ENCODE measurements at regions not wholly inside any gene's neighbourhood (a gene's known extent, or its start where the extent isn't known, plus 50 kb on each side); places are given as distances from the start of the nearest gene placed in this dataset.

DNA sequence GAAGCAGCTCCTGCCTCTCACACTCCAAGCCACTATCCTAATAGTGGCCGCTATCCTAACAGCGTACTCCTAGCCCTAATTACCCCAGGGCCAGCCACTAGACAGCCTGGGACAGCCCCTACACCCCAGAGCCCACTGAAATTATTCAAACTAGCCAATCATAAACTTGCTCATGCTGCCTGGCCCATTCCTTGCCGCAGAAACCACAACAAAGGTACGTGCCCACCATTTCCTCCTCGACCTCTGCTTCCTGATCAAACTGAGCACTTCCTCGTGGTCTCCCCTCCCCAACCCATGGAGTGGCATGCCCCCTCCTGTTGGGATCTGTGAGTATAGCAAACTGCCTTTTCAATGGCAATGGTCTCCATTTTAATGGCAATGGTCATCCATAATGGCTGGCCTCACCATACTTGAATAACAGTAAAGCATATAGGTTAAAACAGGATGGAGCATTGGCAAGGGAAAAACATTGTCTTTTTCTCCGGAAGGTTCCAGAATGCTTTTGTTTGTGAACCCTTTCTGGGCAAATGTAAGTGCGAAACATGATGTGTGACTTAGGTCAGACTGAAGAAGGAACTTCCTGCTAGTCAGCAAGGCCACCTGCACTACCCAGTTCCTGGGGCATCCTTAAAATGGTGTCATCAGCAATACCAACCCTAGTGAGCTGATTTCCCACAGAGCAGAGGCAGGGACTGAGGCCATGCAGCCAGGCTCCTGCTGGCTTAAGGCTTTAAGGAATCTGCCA is 107.1 kb upstream of the ATP6AP2 start:
- Histone ChIP-seq H3K4me3 (no peak overlapping the region), H3K27me3 (replicated peaks; ENCODE audit: insufficient read depth) (no peaks in the 10 kb centered on the region), H3K36me3 (no peaks in the 10 kb centered on the region), H3K27ac (no peak overlapping the region), H3K4me1 (ENCODE audit: control insufficient read depth in 1 of 2, low read depth in 2 of 2) (no peaks in the 10 kb centered on the region), H3K9me3 (no peaks in the 10 kb centered on the region)
- no peak for ATAC-seq (ENCODE audit: insufficient number of reproducible peaks, low FRiP score, low read depth)
- DNase-seq (ENCODE audit: low spot score): no peak
- TF ChIP-seq, protein P1, sequence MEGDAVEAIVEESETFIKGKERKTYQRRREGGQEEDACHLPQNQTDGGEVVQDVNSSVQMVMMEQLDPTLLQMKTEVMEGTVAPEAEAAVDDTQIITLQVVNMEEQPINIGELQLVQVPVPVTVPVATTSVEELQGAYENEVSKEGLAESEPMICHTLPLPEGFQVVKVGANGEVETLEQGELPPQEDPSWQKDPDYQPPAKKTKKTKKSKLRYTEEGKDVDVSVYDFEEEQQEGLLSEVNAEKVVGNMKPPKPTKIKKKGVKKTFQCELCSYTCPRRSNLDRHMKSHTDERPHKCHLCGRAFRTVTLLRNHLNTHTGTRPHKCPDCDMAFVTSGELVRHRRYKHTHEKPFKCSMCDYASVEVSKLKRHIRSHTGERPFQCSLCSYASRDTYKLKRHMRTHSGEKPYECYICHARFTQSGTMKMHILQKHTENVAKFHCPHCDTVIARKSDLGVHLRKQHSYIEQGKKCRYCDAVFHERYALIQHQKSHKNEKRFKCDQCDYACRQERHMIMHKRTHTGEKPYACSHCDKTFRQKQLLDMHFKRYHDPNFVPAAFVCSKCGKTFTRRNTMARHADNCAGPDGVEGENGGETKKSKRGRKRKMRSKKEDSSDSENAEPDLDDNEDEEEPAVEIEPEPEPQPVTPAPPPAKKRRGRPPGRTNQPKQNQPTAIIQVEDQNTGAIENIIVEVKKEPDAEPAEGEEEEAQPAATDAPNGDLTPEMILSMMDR (IDR thresholded peaks at IDR 0.05): no peak

DNA sequence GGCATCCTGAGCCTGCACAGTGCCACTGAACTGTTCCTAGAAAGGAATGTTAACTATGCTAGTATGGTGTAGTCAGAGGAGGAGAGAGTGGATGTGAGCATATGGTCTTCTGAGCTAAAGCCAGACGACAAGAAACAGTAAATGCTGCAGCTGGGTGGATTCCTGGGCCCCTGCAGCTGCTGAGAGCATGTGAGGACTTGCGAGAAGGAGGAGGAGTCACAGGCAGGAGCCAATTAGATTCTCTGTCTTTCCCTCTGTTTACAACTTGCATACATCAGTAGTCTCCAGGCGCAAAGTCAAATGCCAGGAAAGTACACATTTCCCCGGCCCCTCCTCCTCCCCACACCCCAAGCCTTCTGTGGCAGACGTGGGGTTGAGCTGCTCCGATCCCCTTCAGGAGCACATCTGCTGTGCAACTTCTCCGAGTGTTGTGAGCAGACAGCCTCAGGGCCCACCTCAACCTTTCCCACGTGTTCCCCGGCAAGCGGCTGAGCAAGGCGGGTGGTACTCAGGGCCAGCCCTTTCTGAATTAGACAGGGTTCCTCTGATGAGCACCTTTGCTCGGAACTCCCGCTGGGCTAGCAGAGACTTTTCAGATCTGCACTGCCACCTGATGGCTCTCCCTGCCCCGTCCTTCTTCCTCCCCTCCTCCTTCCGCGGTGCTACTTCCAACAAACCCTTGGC is 108.7 kb upstream of the ATP6AP2 start:
- H3K27me3 ChIP-seq (replicated peaks; ENCODE audit: insufficient read depth): no peaks in the 10 kb centered on the region
- ATAC-seq (ENCODE audit: insufficient number of reproducible peaks, low FRiP score, low read depth): no peak
- DNase-seq (ENCODE audit: low spot score): no peak
- TF ChIP-seq, protein P1 (IDR thresholded peaks at IDR 0.05): no peak
- H3K27ac ChIP-seq: no peak overlapping the region
- H3K4me1 ChIP-seq (ENCODE audit: control insufficient read depth in 1 of 2, low read depth in 2 of 2): no peaks in the 10 kb centered on the region
- H3K9me3 ChIP-seq: no peaks in the 10 kb centered on the region
- H3K4me3 ChIP-seq: peak overlapping the region; percentile 38
- H3K36me3 ChIP-seq: no peaks in the 10 kb centered on the region

DNA sequence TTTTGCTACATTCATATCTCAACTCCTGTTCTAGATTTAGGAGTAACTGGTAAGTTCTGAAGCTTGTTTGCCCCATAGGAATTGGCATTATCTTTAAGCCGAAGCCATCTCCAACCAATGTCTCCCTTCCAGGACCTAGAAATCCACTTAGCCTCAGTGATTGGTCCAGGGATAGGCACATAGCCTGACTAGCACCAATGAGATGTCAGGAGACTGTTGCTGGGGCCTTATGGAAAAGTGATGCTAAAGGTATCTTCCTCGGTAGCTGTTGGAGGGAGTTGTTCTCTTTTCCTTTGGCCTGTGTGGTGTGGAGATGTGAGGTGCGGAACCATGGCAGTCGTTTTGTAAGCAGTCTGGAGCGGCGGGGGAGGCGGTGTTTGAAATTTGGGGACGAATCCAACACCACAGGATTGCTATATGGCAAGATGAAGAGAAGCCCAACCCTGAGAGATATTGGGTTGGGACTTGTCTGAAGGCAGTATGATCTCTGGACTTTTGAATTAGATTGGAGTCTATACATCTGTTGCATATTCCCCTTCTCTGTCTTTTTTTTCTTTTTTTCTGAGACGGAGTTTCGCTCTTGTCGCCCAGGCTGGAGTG is 109.8 kb upstream of the ATP6AP2 start:
- DNase-seq (ENCODE audit: low spot score) (no peak), ATAC-seq (ENCODE audit: insufficient number of reproducible peaks, low FRiP score, low read depth) (no peak)
- Histone ChIP-seq H3K27me3 (replicated peaks; ENCODE audit: insufficient read depth) (no peaks in the 10 kb centered on the region), H3K4me1 (ENCODE audit: control insufficient read depth in 1 of 2, low read depth in 2 of 2) (no peaks in the 10 kb centered on the region), H3K27ac (no peak overlapping the region), H3K4me3 (no peak overlapping the region), H3K36me3 (no peaks in the 10 kb centered on the region), H3K9me3 (no peaks in the 10 kb centered on the region)
- TF ChIP-seq, protein P1 (IDR thresholded peaks at IDR 0.05): no peak

DNA sequence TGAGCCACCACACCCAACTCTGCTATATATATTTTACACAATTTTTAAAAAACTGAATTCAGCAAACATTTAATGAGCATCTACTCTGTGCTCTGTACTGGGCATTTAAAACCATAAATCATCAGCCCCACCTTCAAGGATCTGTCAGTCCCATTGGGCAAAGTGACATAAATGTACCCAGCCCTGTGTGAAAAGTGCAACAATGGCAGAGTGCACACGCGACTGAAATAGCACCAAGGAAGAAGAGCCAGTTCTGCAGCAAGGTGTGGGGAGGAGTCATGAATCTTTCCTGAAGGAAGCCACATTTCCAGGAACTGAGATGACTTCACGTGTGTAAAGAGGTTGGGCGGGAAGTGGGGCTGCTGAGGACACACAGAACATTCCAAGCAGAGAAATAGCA is 111.5 kb upstream of the ATP6AP2 start:
- DNase-seq (ENCODE audit: low spot score) (no peak), ATAC-seq (ENCODE audit: insufficient number of reproducible peaks, low FRiP score, low read depth) (no peak)
- TF ChIP-seq, protein P1 (IDR thresholded peaks at IDR 0.05): no peak
- Histone ChIP-seq H3K4me1 (ENCODE audit: control insufficient read depth in 1 of 2, low read depth in 2 of 2) (no peaks in the 10 kb centered on the region), H3K4me3 (no peak overlapping the region), H3K36me3 (no peaks in the 10 kb centered on the region), H3K9me3 (no peaks in the 10 kb centered on the region), H3K27me3 (replicated peaks; ENCODE audit: insufficient read depth) (no peaks in the 10 kb centered on the region), H3K27ac (no peak overlapping the region)

DNA sequence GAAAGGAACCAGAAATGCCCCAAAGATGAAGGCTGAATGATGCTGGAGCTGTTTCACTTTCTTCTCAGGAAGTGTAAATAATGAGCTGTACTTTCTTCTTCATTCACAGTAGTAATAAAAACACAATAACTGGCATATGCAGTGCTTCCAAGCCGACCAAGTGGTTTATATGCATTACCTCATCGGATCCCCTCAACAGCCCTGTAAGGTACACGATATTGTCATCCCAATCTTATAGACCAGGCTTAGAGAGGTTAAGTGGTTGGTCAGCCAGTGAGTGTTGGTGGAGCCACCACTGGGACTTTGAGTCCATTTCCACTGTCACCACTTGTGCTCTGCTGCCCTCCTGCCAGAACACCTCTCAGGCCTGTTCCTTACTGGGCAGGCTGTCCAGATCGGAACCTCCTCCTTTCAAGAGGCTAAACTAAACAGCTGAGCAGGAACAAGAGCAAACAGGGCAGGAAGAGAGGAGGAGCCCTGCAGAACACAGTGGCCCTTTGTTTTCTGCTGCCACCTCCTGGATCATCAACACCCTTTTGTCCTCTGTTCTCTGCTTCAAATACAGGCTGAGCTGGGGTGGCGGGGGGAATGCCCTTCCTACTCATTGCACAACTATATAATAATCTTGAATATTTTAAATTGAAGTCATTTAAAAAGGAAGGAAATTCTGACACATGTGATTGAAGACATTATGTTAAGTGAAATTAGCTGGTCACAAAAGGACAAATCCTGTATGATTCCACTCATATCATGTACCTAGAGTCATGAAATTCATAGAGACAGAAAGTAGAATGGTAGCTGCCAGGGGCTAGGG is 112.5 kb upstream of the ATP6AP2 start:
- TF ChIP-seq, protein P1 (IDR thresholded peaks at IDR 0.05): no peak
- Histone ChIP-seq H3K9me3 (no peaks in the 10 kb centered on the region), H3K27ac (no peak overlapping the region), H3K27me3 (replicated peaks; ENCODE audit: insufficient read depth) (no peaks in the 10 kb centered on the region), H3K4me3 (no peak overlapping the region), H3K4me1 (ENCODE audit: control insufficient read depth in 1 of 2, low read depth in 2 of 2) (no peaks in the 10 kb centered on the region), H3K36me3 (no peaks in the 10 kb centered on the region)
- DNase-seq (ENCODE audit: low spot score) (no peak), ATAC-seq (ENCODE audit: insufficient number of reproducible peaks, low FRiP score, low read depth) (no peak)

Data from thoracic aorta (tissue), 2 donors.